Uterus (tissue), 2 donors: ENCODE measurements at regions not wholly inside any gene's neighbourhood (a gene's known extent, or its start where the extent isn't known, plus 50 kb on each side); places are given as distances from the start of the nearest gene placed in this dataset.

Experiments
- CTCF ChIP-seq, 4 experiments: fragments of 200-600 bp in 2 of 4; fragments of 450-650 bp in 2 of 4; sonication (generic) in 2 of 4; IDR thresholded peaks; one replicate each; pipeline ENCODE4 v1.5.1; 2016 to 2019; ENCODE audit warnings: antibody characterized with exemption in 4 of 4, mild to moderate bottlenecking in 2 of 4, moderate library complexity in 1 of 4
- POLR2A ChIP-seq, 2 donors: fragments of 450-650 bp; IDR thresholded peaks; one replicate each; pipeline ENCODE4 v1.6.1; 2016; ENCODE audit warnings: antibody characterized with exemption in 2 of 2, mild to moderate bottlenecking in 1 of 2, moderate library complexity in 1 of 2

GRCh38 chr16:73383988-73384365, 336.0 kb upstream of the ZFHX3 start:
- TF ChIP-seq CTCF (IDR thresholded peaks at IDR 0.05) (no peak), POLR2A (IDR thresholded peaks at IDR 0.05) (no peak)
